ENCODE measurements at regions not wholly inside any gene's neighbourhood (a gene's known extent, or its start where the extent isn't known, plus 50 kb on each side); places are given as distances from the start of the nearest gene placed in this dataset.

DNA sequence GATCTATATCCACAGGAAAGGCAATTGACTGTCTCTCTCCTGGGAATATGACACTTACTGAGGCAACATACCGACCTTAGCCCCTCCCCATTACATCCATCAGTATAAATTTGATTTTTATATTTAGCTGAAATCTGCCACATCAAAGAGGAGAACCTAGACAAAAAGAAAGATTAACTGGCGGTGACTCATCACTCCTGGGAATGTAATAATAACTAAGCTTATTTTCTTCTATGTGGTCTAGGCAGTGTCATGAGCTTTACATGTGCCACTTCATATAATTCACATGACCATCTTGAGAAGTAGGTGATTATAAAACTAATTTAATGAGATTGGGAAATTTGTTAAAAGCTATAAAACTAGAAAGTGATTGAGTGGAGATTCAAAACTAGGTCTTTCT, 520.0 kb upstream of the HS3ST5 start:
- no peak for DNase-seq (ENCODE audit: low read depth)
- no peak for FAIRE-seq
- Mint-ChIP-seq H3K27ac (ENCODE audit: unreplicated experiment) (no peak overlapping the region), H3K4me3 (ENCODE audit: unreplicated experiment) (no peak overlapping the region), H3K4me1 (ENCODE audit: low read depth, unreplicated experiment) (peaks cover 8% of the 10 kb centered on the region), H3K36me3 (ENCODE audit: low read depth, unreplicated experiment) (no peaks in the 10 kb centered on the region), H3K27me3 (ENCODE audit: low read depth, unreplicated experiment) (no peaks in the 10 kb centered on the region), H3K9me3 (ENCODE audit: unreplicated experiment) (no peaks in the 10 kb centered on the region)
- Histone ChIP-seq H3K9me3 (ENCODE audit: insufficient read depth, low read depth, low read length) (no peaks in the 10 kb centered on the region), H3K4me1 (ENCODE audit: insufficient read depth, low read length) (no peaks in the 10 kb centered on the region), H3K4me2 (ENCODE audit: low read length) (no peak overlapping the region), H4K20me1 (ENCODE audit: insufficient read depth, low read length) (no peaks in the 10 kb centered on the region), H3K79me2 (ENCODE audit: insufficient read depth, low read length) (no peaks in the 10 kb centered on the region), H3K27me3 (ENCODE audit: insufficient read depth, low read length) (no peaks in the 10 kb centered on the region), H2AFZ (ENCODE audit: low read depth, low read length) (no peak overlapping the region), H3K4me3 (ENCODE audit: insufficient read depth, low read depth, low read length) (no peak overlapping the region), H3K27ac (ENCODE audit: low read depth, low read length) (no peak overlapping the region), H3K36me3 (ENCODE audit: insufficient read depth, low read length) (no peaks in the 10 kb centered on the region), H3K9ac (ENCODE audit: low read length) (no peak overlapping the region)
- TF ChIP-seq EZH2 (IDR thresholded peaks at IDR 0.05; ENCODE audit: insufficient read depth, low read length), result no peak
- TF ChIP-seq, protein P1, sequence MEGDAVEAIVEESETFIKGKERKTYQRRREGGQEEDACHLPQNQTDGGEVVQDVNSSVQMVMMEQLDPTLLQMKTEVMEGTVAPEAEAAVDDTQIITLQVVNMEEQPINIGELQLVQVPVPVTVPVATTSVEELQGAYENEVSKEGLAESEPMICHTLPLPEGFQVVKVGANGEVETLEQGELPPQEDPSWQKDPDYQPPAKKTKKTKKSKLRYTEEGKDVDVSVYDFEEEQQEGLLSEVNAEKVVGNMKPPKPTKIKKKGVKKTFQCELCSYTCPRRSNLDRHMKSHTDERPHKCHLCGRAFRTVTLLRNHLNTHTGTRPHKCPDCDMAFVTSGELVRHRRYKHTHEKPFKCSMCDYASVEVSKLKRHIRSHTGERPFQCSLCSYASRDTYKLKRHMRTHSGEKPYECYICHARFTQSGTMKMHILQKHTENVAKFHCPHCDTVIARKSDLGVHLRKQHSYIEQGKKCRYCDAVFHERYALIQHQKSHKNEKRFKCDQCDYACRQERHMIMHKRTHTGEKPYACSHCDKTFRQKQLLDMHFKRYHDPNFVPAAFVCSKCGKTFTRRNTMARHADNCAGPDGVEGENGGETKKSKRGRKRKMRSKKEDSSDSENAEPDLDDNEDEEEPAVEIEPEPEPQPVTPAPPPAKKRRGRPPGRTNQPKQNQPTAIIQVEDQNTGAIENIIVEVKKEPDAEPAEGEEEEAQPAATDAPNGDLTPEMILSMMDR (IDR thresholded peaks at IDR 0.05; ENCODE audit: insufficient read depth, low read depth, low read length), result no peak

DNA sequence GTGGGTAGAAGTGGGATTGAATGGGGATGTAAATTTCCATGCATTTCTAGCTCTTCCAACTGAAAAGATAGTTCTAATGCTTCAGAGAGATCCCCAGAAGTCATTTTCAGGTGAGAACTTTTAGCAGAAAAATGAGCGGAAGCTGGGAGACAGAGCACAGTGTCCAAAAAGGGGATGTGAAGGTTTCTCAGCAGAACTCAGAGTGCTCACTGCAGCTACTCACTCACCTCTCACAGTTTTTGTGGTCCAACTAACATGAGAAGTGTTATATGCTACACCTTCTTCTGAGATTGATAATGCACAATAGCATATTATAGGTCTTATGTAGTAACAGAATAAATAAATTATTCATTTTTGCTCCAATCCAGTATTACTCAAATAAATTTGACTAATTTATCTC, 519.2 kb upstream of the HS3ST5 start:
- DNase-seq (ENCODE audit: low read depth) (no peak), FAIRE-seq (no peak)
- no peaks in the 10 kb centered on the region for H3K9me3 Mint-ChIP-seq (ENCODE audit: unreplicated experiment)
- H3K9me3 ChIP-seq (ENCODE audit: insufficient read depth, low read depth, low read length), result no peaks in the 10 kb centered on the region
- H3K27ac ChIP-seq (ENCODE audit: low read depth, low read length), result no peak overlapping the region
- H3K36me3 ChIP-seq (ENCODE audit: insufficient read depth, low read length), result no peaks in the 10 kb centered on the region
- no peaks in the 10 kb centered on the region for H3K27me3 ChIP-seq (ENCODE audit: insufficient read depth, low read length)
- no peak overlapping the region for H3K9ac ChIP-seq (ENCODE audit: low read length)
- H3K4me3 Mint-ChIP-seq (ENCODE audit: unreplicated experiment), result no peak overlapping the region
- no peak overlapping the region for H2AFZ ChIP-seq (ENCODE audit: low read depth, low read length)
- H3K79me2 ChIP-seq (ENCODE audit: insufficient read depth, low read length), result no peaks in the 10 kb centered on the region
- TF ChIP-seq EZH2 (IDR thresholded peaks at IDR 0.05; ENCODE audit: insufficient read depth, low read length), result no peak
- TF ChIP-seq, protein P1 (IDR thresholded peaks at IDR 0.05; ENCODE audit: insufficient read depth, low read depth, low read length), result no peak
- H3K27ac Mint-ChIP-seq (ENCODE audit: unreplicated experiment), result no peak overlapping the region
- H3K27me3 Mint-ChIP-seq (ENCODE audit: low read depth, unreplicated experiment), result no peaks in the 10 kb centered on the region
- no peak overlapping the region for H3K4me3 ChIP-seq (ENCODE audit: insufficient read depth, low read depth, low read length)
- H3K36me3 Mint-ChIP-seq (ENCODE audit: low read depth, unreplicated experiment), result no peaks in the 10 kb centered on the region
- no peaks in the 10 kb centered on the region for H3K4me1 ChIP-seq (ENCODE audit: insufficient read depth, low read length)
- H3K4me2 ChIP-seq (ENCODE audit: low read length), result no peak overlapping the region
- H4K20me1 ChIP-seq (ENCODE audit: insufficient read depth, low read length), result no peaks in the 10 kb centered on the region
- peaks cover 8% of the 10 kb centered on the region for H3K4me1 Mint-ChIP-seq (ENCODE audit: low read depth, unreplicated experiment)

DNA sequence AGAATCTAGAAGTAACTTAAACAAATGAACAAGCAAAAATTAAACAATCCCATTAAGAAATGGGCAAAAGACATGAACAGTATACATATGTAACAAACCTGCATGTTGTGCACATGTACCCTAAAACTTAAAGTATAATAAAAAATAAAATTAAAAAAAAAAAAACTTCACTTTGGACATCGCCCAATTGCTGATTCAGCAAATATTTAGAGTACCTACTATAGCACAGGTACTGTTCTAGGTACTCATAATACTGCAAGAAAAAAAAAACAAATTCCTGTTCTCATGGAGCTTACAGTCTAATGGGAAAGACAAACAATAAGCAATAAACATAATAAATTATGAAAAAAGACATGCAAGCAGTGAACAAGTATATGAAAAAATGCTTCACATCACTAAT, 501.5 kb upstream of the HS3ST5 start:
- H4K20me1 ChIP-seq (ENCODE audit: insufficient read depth, low read length), result no peaks in the 10 kb centered on the region
- no peaks in the 10 kb centered on the region for H3K9me3 ChIP-seq (ENCODE audit: insufficient read depth, low read depth, low read length)
- Mint-ChIP-seq H3K36me3 (ENCODE audit: low read depth, unreplicated experiment) (no peaks in the 10 kb centered on the region), H3K27ac (ENCODE audit: unreplicated experiment) (no peak overlapping the region), H3K9me3 (ENCODE audit: unreplicated experiment) (no peaks in the 10 kb centered on the region), H3K4me3 (ENCODE audit: unreplicated experiment) (no peak overlapping the region), H3K4me1 (ENCODE audit: low read depth, unreplicated experiment) (no peaks in the 10 kb centered on the region), H3K27me3 (ENCODE audit: low read depth, unreplicated experiment) (no peaks in the 10 kb centered on the region)
- H3K4me3 ChIP-seq (ENCODE audit: insufficient read depth, low read depth, low read length), result no peak overlapping the region
- no peaks in the 10 kb centered on the region for H3K4me1 ChIP-seq (ENCODE audit: insufficient read depth, low read length)
- H3K27ac ChIP-seq (ENCODE audit: low read depth, low read length), result no peak overlapping the region
- no peak overlapping the region for H3K9ac ChIP-seq (ENCODE audit: low read length)
- TF ChIP-seq, protein P1 (IDR thresholded peaks at IDR 0.05; ENCODE audit: insufficient read depth, low read depth, low read length), result no peak
- no peak for TF ChIP-seq EZH2 (IDR thresholded peaks at IDR 0.05; ENCODE audit: insufficient read depth, low read length)
- no peaks in the 10 kb centered on the region for H3K27me3 ChIP-seq (ENCODE audit: insufficient read depth, low read length)
- H3K4me2 ChIP-seq (ENCODE audit: low read length), result no peak overlapping the region
- H3K79me2 ChIP-seq (ENCODE audit: insufficient read depth, low read length), result no peaks in the 10 kb centered on the region
- FAIRE-seq (no peak), DNase-seq (ENCODE audit: low read depth) (no peak)
- no peak overlapping the region for H2AFZ ChIP-seq (ENCODE audit: low read depth, low read length)
- H3K36me3 ChIP-seq (ENCODE audit: insufficient read depth, low read length), result no peaks in the 10 kb centered on the region

Measured in astrocyte (in vitro differentiated cells and primary cell).